Stimulated activated naive CD8-positive, alpha-beta T cell treated with anti-CD3 and anti-CD28 coated beads, Interleukin-15, Interleukin-2, amounts not matched to agents 100 ng/mL and 50 ng/mL, for 24 hours (primary cell): ENCODE measurements at regions not wholly inside any gene's neighbourhood (a gene's known extent, or its start where the extent isn't known, plus 50 kb on each side); places are given as distances from the start of the nearest gene placed in this dataset.
"Not testable (repeated sequence)": the region's sequence is repeated elsewhere in the genome, so short reads cannot be mapped to it uniquely, and the experiment has no call there.

Experiments used
- H3K27ac Mint-ChIP-seq: one replicate; pipeline ENCODE4 v1.8.0; 2021; ENCODE audit warnings: mild to moderate bottlenecking, mixed read lengths
- H3K27me3 Mint-ChIP-seq: one replicate; pipeline ENCODE4 v1.8.0; 2021; ENCODE audit warnings: mixed read lengths
- H3K36me3 Mint-ChIP-seq: one replicate; pipeline ENCODE4 v1.8.0; 2021; ENCODE audit warnings: low read depth, mixed read lengths
- H3K4me1 Mint-ChIP-seq: one replicate; pipeline ENCODE4 v1.8.0; 2021; ENCODE audit warnings: low read depth, mixed read lengths
- H3K4me3 Mint-ChIP-seq: one replicate; pipeline ENCODE4 v1.8.0; 2021; ENCODE audit warnings: mild to moderate bottlenecking, mixed read lengths
- H3K9me3 Mint-ChIP-seq: one replicate; pipeline ENCODE4 v1.8.0; 2021; ENCODE audit warnings: mixed read lengths

DNA sequence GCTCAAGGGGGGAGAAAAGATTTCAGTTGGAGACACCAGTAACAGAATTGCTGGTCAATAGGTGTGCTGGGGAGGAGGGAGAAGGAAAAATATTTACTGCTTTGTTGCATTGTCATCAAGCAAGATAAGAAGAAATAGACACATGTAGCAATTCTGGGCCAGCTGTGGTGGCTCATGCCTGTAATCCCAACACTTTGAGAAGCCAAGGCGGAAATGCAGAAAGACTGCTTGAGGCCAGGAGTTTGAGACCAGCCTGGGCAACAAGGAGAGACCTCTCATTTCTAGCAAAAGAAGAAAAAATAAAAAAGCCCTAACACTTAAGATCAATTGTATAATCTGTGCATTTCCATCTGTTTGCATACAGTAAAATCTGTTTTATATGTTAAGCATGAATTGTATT lies 126.6 kb downstream of the ZFP64 start:
- H3K4me1 Mint-ChIP-seq: no peaks in the 10 kb centered on the region
- H3K4me3 Mint-ChIP-seq: no peak overlapping the region
- no peaks in the 10 kb centered on the region for H3K27me3 Mint-ChIP-seq
- H3K9me3 Mint-ChIP-seq: no peaks in the 10 kb centered on the region
- H3K27ac Mint-ChIP-seq: no peak overlapping the region
- H3K36me3 Mint-ChIP-seq: no peaks in the 10 kb centered on the region

DNA sequence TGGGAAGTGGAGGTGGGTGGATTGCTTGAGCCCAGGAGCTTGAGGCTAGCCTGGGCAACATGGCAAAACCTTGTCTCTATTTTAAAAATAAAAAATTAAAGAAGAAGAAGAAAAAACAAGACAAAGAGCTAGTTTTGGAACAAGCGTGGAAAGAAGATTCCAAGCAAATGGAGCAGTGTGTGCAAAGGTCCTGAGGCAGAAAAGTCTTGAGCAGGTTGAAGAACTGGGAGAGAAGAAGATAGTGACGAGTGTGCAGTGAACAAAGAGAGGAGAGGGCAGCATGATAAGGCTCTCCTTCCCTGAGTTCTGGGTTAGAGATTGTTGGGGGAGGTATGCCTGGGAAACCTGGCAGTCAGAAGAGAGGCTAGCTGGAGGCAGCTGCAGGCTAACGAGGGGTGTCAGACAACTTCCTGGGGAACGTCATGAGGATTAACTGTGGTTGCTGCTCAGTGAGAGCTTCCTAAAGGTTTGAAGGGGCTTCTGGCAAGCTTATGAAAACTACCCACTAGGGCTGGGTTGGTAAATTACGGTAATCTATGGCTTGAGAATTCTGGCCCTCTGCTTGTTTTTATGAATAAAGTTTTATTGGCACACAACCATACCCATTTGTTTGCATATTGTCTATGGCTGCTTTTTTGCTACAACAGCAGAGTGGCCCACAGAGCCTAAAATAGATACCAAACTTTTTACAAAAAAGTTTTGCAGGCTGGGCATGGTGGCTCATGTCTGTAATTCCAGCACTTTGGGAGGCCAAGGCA lies 128.9 kb downstream of the ZFP64 start:
- H3K27me3 Mint-ChIP-seq: no peaks in the 10 kb centered on the region
- H3K4me3 Mint-ChIP-seq: no peak overlapping the region
- H3K4me1 Mint-ChIP-seq: no peaks in the 10 kb centered on the region
- no peaks in the 10 kb centered on the region for H3K9me3 Mint-ChIP-seq
- no peaks in the 10 kb centered on the region for H3K36me3 Mint-ChIP-seq
- H3K27ac Mint-ChIP-seq: no peak overlapping the region

GRCh38 chr20:52060794-52061714 lies 130.5 kb downstream of the ZFP64 start:
- Mint-ChIP-seq H3K9me3 (peaks cover 9% of the 10 kb centered on the region), H3K36me3 (peaks cover 9% of the 10 kb centered on the region), H3K4me1 (no peaks in the 10 kb centered on the region), H3K27ac (no peak overlapping the region), H3K4me3 (no peak overlapping the region), H3K27me3 (no peaks in the 10 kb centered on the region)

GRCh38 chr20:52057133-52057532 lies 134.4 kb downstream of the ZFP64 start:
- peaks cover 12% of the 10 kb centered on the region for H3K9me3 Mint-ChIP-seq
- not testable (repeated sequence) for H3K4me1 Mint-ChIP-seq, H3K27ac Mint-ChIP-seq, H3K27me3 Mint-ChIP-seq, H3K4me3 Mint-ChIP-seq
- peaks cover 14% of the 10 kb centered on the region for H3K36me3 Mint-ChIP-seq

DNA sequence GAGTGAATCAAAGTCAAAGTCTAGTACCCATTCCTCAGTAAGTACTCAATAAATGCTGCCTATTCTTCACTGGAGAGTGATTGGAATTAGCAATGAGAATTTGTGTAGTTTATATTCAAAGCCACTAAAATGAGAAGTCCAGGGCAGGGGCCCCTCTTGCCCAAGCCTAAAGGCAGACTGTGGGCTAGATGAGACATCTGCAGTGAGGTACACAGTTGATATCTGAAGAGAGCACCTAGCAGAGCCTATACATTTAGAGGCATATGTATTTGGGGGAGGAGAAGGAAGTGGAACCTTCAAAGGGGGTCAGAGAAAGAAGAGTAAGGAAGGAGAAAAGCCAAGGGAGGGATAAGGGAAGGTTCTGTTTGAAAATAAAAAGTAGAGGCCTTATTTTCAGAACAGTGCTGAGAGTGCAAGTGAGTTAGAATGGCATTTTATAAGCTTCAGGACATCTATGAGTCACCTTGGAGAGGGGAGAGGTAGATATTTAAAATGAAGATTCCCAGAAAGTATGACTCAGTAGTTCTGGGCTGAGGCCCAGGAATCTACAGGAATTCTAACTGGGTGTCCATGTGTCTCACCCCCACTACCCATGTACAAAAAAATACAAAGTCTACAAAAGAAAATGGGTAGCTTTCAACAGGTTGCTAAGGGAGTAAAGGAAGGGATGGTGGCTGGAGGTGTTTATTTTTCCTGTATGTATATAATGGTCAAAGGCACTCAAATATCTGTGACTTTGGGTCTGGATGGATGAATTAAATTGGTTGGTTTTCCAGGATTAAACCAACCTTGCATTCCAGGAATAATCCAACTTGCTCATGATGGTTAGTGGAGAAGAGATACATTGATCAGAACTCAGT lies 135.1 kb downstream of the ZFP64 start:
- Mint-ChIP-seq H3K36me3 (peaks cover 14% of the 10 kb centered on the region), H3K4me3 (no peak overlapping the region), H3K4me1 (no peaks in the 10 kb centered on the region), H3K9me3 (peaks cover 12% of the 10 kb centered on the region), H3K27me3 (no peaks in the 10 kb centered on the region), H3K27ac (peak overlapping the region; percentile 67)

DNA sequence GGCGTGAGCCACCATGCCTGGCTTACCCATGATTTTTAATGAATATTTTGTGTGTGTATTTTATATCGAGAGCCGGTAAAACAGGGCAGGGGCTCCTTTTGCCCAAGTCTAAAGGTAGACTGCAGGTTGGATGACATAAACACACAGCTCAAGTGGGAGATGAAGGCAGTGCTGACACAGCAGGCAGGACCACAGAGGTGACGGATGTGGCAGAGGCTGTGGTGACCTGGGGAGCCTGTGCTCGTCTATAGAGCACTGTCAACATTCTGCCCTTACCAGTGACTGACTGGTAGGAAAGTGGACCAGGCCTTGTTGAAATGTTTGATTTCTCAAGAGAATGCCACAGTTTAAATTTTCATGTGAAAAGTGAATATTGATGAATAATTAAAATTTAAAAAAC lies 137.5 kb downstream of the ZFP64 start:
- Mint-ChIP-seq H3K27me3 (no peaks in the 10 kb centered on the region), H3K27ac (no peak overlapping the region), H3K4me3 (no peak overlapping the region)

GRCh38 chr20:52049001-52049731 lies 142.4 kb downstream of the ZFP64 start:
- Mint-ChIP-seq H3K27ac (peak overlapping the region; percentile 95), H3K4me1 (peaks cover 39% of the 10 kb centered on the region), H3K27me3 (peaks cover 10% of the 10 kb centered on the region), H3K4me3 (no peak overlapping the region), H3K36me3 (peaks cover 6% of the 10 kb centered on the region), H3K9me3 (no peaks in the 10 kb centered on the region)

More for the DNA sequence above, 137.5 kb downstream of the ZFP64 start:
- peaks cover 12% of the 10 kb centered on the region for H3K9me3 Mint-ChIP-seq
- H3K36me3 Mint-ChIP-seq: peaks cover 14% of the 10 kb centered on the region
- H3K4me1 Mint-ChIP-seq: peaks cover 2% of the 10 kb centered on the region

GRCh38 chr20:52047811-52048764 lies 143.5 kb downstream of the ZFP64 start:
- H3K27me3 Mint-ChIP-seq: peaks cover 10% of the 10 kb centered on the region
- H3K36me3 Mint-ChIP-seq: peaks cover 6% of the 10 kb centered on the region
- peaks cover 39% of the 10 kb centered on the region for H3K4me1 Mint-ChIP-seq
- peak overlapping the region; percentile 95 for H3K27ac Mint-ChIP-seq
- H3K4me3 Mint-ChIP-seq: peak overlapping the region; percentile 69
- no peaks in the 10 kb centered on the region for H3K9me3 Mint-ChIP-seq

DNA sequence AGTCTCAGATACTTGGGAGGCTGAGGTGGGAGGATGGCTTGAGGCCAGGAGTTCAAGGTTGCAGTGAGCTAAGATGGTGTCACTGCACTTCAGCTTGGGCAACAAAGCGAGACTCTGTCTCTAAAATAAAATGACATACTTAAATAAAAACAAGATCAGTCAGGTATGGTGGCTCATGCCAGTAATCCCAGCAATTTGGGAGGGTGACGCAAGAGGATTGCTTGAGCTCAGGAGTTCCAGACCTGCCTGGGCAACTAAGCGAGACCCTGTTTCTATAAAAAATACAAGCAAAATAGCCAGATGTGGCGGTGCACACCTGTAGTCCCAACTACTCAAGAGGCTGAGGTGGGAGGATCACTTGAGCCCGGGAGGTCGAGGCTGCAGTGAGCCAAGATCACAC lies 149.6 kb downstream of the ZFP64 start:
- peaks cover 3% of the 10 kb centered on the region for H3K27me3 Mint-ChIP-seq
- H3K9me3 Mint-ChIP-seq: no peaks in the 10 kb centered on the region
- H3K27ac Mint-ChIP-seq: no peak overlapping the region
- no peaks in the 10 kb centered on the region for H3K36me3 Mint-ChIP-seq
- H3K4me1 Mint-ChIP-seq: peaks cover 15% of the 10 kb centered on the region
- no peak overlapping the region for H3K4me3 Mint-ChIP-seq

- no peak overlapping the region for H3K4me3 Mint-ChIP-seq
- H3K36me3 Mint-ChIP-seq: no peaks in the 10 kb centered on the region
- no peaks in the 10 kb centered on the region for H3K9me3 Mint-ChIP-seq
- H3K27ac Mint-ChIP-seq: no peak overlapping the region
- H3K4me1 Mint-ChIP-seq: no peaks in the 10 kb centered on the region
- no peaks in the 10 kb centered on the region for H3K27me3 Mint-ChIP-seq
Observed at GRCh38 chr20:52039790-52040189, 151.8 kb downstream of the ZFP64 start.

GRCh38 chr20:52038632-52039031 lies 152.9 kb downstream of the ZFP64 start:
- not testable (repeated sequence) for H3K4me1 Mint-ChIP-seq, H3K4me3 Mint-ChIP-seq, H3K27me3 Mint-ChIP-seq, H3K36me3 Mint-ChIP-seq, H3K9me3 Mint-ChIP-seq, H3K27ac Mint-ChIP-seq

DNA sequence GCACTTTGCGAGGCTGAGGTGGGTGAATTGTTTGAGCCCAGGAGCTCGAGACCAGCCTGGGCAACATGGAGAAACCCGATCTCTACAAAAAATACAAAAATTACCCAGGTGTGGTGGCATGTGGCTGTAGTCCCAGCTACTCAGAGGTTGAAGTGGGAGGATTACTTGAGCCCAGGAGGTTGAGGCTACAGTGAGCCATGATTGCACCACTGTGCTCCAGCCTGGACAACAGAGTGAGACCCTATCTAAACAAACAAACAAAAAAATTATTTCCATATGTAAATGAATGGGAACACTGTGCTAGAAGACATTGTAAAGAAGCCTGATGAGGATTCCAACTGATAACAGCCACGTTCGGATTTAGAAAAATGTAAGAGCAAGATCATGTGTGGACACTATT lies 154.2 kb downstream of the ZFP64 start:
- Mint-ChIP-seq H3K4me3 (no peak overlapping the region), H3K9me3 (no peaks in the 10 kb centered on the region), H3K27me3 (no peaks in the 10 kb centered on the region), H3K4me1 (no peaks in the 10 kb centered on the region), H3K36me3 (no peaks in the 10 kb centered on the region), H3K27ac (no peak overlapping the region)

DNA sequence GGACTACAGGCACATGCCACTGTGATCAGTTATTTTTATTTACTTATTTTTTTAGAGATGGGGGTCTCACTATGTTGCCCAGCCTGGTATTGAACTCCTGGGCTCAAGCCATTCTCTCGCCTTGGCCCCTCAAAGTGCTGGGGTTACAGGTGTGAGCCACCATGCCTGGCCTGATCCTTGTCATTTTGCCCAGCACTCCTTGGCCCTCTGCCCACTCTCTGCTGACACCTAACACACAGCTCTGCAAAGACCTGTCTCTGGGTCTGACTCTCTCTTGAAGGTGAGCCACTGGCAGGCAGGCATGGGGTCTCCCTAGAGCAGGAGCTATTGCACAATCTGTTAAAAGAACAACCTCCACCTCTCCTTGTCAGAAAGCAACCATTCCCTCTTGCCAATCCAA lies 155.6 kb downstream of the ZFP64 start:
- no peaks in the 10 kb centered on the region for H3K27me3 Mint-ChIP-seq
- no peaks in the 10 kb centered on the region for H3K9me3 Mint-ChIP-seq
- peaks cover 14% of the 10 kb centered on the region for H3K4me1 Mint-ChIP-seq
- H3K27ac Mint-ChIP-seq: no peak overlapping the region
- H3K36me3 Mint-ChIP-seq: no peaks in the 10 kb centered on the region
- no peak overlapping the region for H3K4me3 Mint-ChIP-seq
